Endothelial cell of umbilical vein (primary cell): ENCODE measurements at regions not wholly inside any gene's neighbourhood (a gene's known extent, or its start where the extent isn't known, plus 50 kb on each side); places are given as distances from the start of the nearest gene placed in this dataset.

Experiments used
- BruUV-seq: library from RNA; stranded (reverse); fragments of 400-500 nt; replicated peaks from 2 replicates; lab custom pipeline; 2021; lab: Mats Ljungman, UMichigan
- CTCF ChIA-PET: fragments of 300-600, 350-600 bp; sonication (Branson Sonifier 250); formaldehyde crosslinking; loops from one replicate; lab custom pipeline; 2021; ENCODE audit warnings: antibody characterized with exemption, inconsistent platforms; lab: Charles Lee
- POLR2A ChIA-PET: fragments of 300-600, 350-600 bp; sonication (Branson Sonifier 250); formaldehyde crosslinking; loops from one replicate; lab custom pipeline; 2021; ENCODE audit warnings: antibody characterized with exemption, inconsistent platforms; lab: Charles Lee
- DNase-seq: peaks from one replicate; pipeline ENCODE4 v3.0.0-alpha.2; 2011; ENCODE audit warnings: low read depth, low spot score
- FAIRE-seq: peaks from 2 replicates; lab custom pipeline; 2011; peaks lifted over from hg19 to GRCh38; lab: Jason Lieb, UNC
- H2AFZ ChIP-seq: 2 replicates; pipeline ENCODE4 v1.6.0; 2012; ENCODE audit warnings: low read depth, low read length, control low read depth, inconsistent platforms
- H3K27ac ChIP-seq: 2 replicates; pipeline ENCODE4 v1.5.1; 2011; ENCODE audit warnings: low read depth, mild to moderate bottlenecking, control low read depth, low read length, moderate library complexity; ENCODE audit not compliant: insufficient read depth
- H3K27me3 ChIP-seq, 2 experiments: 2 replicates each; pipeline versions ENCODE4 v1.6.0 to v1.6.1; 2011; ENCODE audit warnings: low read length in 2 of 2, mixed read lengths in 1 of 2; ENCODE audit not compliant: control insufficient read depth in 2 of 2, insufficient read depth in 2 of 2
- H3K36me3 ChIP-seq, 2 experiments: 2 replicates in 1 of 2; 3 replicates in 1 of 2; pipeline ENCODE4 v1.5.1; 2011; ENCODE audit warnings: low read length in 2 of 2, mild to moderate bottlenecking in 1 of 2, moderate library complexity in 1 of 2; ENCODE audit not compliant: control insufficient read depth in 2 of 2, insufficient read depth in 2 of 2; ENCODE audit errors: extremely low read depth in 1 of 2
- H3K4me1 ChIP-seq: 3 replicates; pipeline ENCODE4 v1.5.1; 2011; ENCODE audit warnings: mild to moderate bottlenecking, low read length; ENCODE audit not compliant: control insufficient read depth, insufficient read depth; ENCODE audit errors: extremely low read depth
- H3K4me2 ChIP-seq: 2 replicates; pipeline ENCODE4 v1.6.1; 2011; ENCODE audit warnings: low read length, control low read depth, mixed read lengths; ENCODE audit not compliant: insufficient read depth
- H3K4me3 ChIP-seq, 3 experiments: fragments of 200-600 bp in 1 of 3; sonication (generic), shearing (Covaris generic) in 1 of 3; replicated peaks in 1 of 3; 2 replicates each; pipeline ENCODE4 v1.5.1; 2011 to 2016; ENCODE audit warnings: control low read depth in 3 of 3, low read length in 3 of 3, mild to moderate bottlenecking in 2 of 3, inconsistent platforms in 1 of 3, low read depth in 1 of 3, moderate library complexity in 1 of 3; ENCODE audit not compliant: insufficient read depth in 1 of 3
- H3K79me2 ChIP-seq: 2 replicates; pipeline ENCODE4 v1.6.0; 2012; ENCODE audit warnings: low read length, inconsistent platforms; ENCODE audit not compliant: control insufficient read depth, insufficient read depth
- H3K9ac ChIP-seq: replicated peaks from 2 replicates; pipeline ENCODE3; 2011; ENCODE audit warnings: low read length, control low read depth; ENCODE audit not compliant: insufficient read depth; ENCODE audit errors: extremely low read depth
- H3K9me1 ChIP-seq: replicated peaks from 3 replicates; pipeline ENCODE4 v1.6.0; 2011; ENCODE audit warnings: mild to moderate bottlenecking, low read length; ENCODE audit not compliant: control insufficient read depth, insufficient read depth; ENCODE audit errors: extremely low read depth
- H3K9me3 ChIP-seq: replicated peaks from 2 replicates; pipeline ENCODE4 v1.5.1; 2012; ENCODE audit warnings: low read length, inconsistent platforms; ENCODE audit not compliant: control insufficient read depth, insufficient read depth
- H4K20me1 ChIP-seq: replicated peaks from 2 replicates; pipeline ENCODE3; 2011; ENCODE audit warnings: mild to moderate bottlenecking, low read length; ENCODE audit not compliant: control insufficient read depth, insufficient read depth; ENCODE audit errors: extremely low read depth
- CTCF ChIP-seq, 2 donors: IDR thresholded peaks; 1 replicate in 1 of 2; 2 replicates in 1 of 2; pipeline ENCODE4 v1.5.1; 2011; ENCODE audit warnings: low read length in 2 of 2, mild to moderate bottlenecking in 2 of 2, moderate library complexity in 2 of 2, control low read depth in 1 of 2, inconsistent platforms in 1 of 2, low read depth in 1 of 2; ENCODE audit not compliant: insufficient read depth in 1 of 2; ENCODE audit errors: extremely low read depth in 1 of 2
- EZH2 ChIP-seq: IDR thresholded peaks from 2 replicates; pipeline ENCODE4 v1.6.1; 2012; ENCODE audit warnings: borderline replicate concordance, low read depth, mild to moderate bottlenecking, moderate library complexity, low read length, inconsistent platforms; ENCODE audit not compliant: severe bottlenecking
- FOS ChIP-seq: IDR thresholded peaks from 2 replicates; pipeline ENCODE4 v1.6.1; 2011; ENCODE audit warnings: mild to moderate bottlenecking, low read length, moderate library complexity, borderline replicate concordance; ENCODE audit not compliant: insufficient read depth
- GATA2 ChIP-seq: IDR thresholded peaks from 2 replicates; pipeline ENCODE4 v1.7.0; 2011; ENCODE audit warnings: low read depth, mild to moderate bottlenecking, moderate library complexity, mixed read lengths, low read length; ENCODE audit not compliant: insufficient read length, insufficient read depth
- JUN ChIP-seq: IDR thresholded peaks from 2 replicates; pipeline ENCODE4 v1.6.1; 2011; ENCODE audit warnings: borderline replicate concordance, low read depth; ENCODE audit not compliant: insufficient read length, insufficient read depth
- MAX ChIP-seq: IDR thresholded peaks from 2 replicates; pipeline ENCODE4 v1.6.1; 2011; ENCODE audit not compliant: insufficient read depth, insufficient read length
- MYC ChIP-seq: IDR thresholded peaks from one replicate; pipeline ENCODE4 v1.6.1; 2011; ENCODE audit warnings: mild to moderate bottlenecking, low read depth, low read length
- POLR2A ChIP-seq: IDR thresholded peaks from 2 replicates; pipeline ENCODE4 v1.6.1; 2012; ENCODE audit warnings: low read depth, mild to moderate bottlenecking, control low read depth, low read length
- POLR2AphosphoS5 ChIP-seq: IDR thresholded peaks from 2 replicates; pipeline ENCODE4 v1.6.1; 2012; ENCODE audit warnings: low read depth, mild to moderate bottlenecking, control low read depth, low read length, moderate library complexity; ENCODE audit not compliant: insufficient read depth
- dilution Hi-C: fragments of 300-500 bp; cut with MboI; formaldehyde crosslinking; loops from one replicate; pipeline ENCODE4 v1.15.0; 2019; ENCODE audit warnings: low sequenced_read_pairs; ENCODE audit not compliant: extremely low pct_ligation_motif_present
- intact Hi-C: fragments of 100-400 bp; cut with micrococcal nuclease; formaldehyde crosslinking; loops from one replicate; pipeline ENCODE4 v1.10.0; 2022

GRCh38 chrX:139026811-139027210, 315.3 kb upstream of the FGF13 start:
- H3K4me3 ChIP-seq: no peak overlapping the region
- DNase-seq: no peak

More at GRCh38 chrX:139026811-139027210, 315.3 kb upstream of the FGF13 start:
- Histone ChIP-seq H3K36me3 (no peaks in the 10 kb centered on the region), H3K79me2 (no peaks in the 10 kb centered on the region), H4K20me1 (no peaks in the 10 kb centered on the region), H3K27ac (no peak overlapping the region), H2AFZ (no peak overlapping the region), H3K9ac (no peak overlapping the region), H3K4me1 (no peaks in the 10 kb centered on the region), H3K9me3 (no peaks in the 10 kb centered on the region), H3K4me2 (no peak overlapping the region), H3K27me3 (no peaks in the 10 kb centered on the region), H3K9me1 (no peaks in the 10 kb centered on the region)
- BruUV-seq: no TSS peak
- CTCF ChIA-PET: no interaction called here
- dilution Hi-C loops: no loop called here
- POLR2A ChIA-PET: no interaction called here
- no peak for TF ChIP-seq EZH2
- no peak for TF ChIP-seq GATA2
- no peak for TF ChIP-seq POLR2AphosphoS5
- TF ChIP-seq FOS: no peak
- no peak for TF ChIP-seq JUN
- TF ChIP-seq MAX: no peak
- TF ChIP-seq CTCF (IDR thresholded peaks at IDR 0.05; ENCODE audit: extremely low read depth in 1 of 2, insufficient read depth in 1 of 2, low read depth in 1 of 2, low read length in 2 of 2): no peak
- no peak for TF ChIP-seq POLR2A
- TF ChIP-seq MYC: no peak
- intact Hi-C loops: no loop called here
- no peak for FAIRE-seq
